ENCODE measurements at regions not wholly inside any gene's neighbourhood (a gene's known extent, or its start where the extent isn't known, plus 50 kb on each side); places are given as distances from the start of the nearest gene placed in this dataset.

GRCh38 chr3:145246291-145246690 is 914.7 kb downstream of the PLOD2 start:
- no peak for TF ChIP-seq EP300 (IDR thresholded peaks at IDR 0.05; ENCODE audit: borderline replicate concordance)
- TF ChIP-seq FOXM1 (IDR thresholded peaks at IDR 0.05; ENCODE audit: borderline replicate concordance, low read depth): no peak
